ENCODE measurements at regions not wholly inside any gene's neighbourhood (a gene's known extent, or its start where the extent isn't known, plus 50 kb on each side); places are given as distances from the start of the nearest gene placed in this dataset.

DNA sequence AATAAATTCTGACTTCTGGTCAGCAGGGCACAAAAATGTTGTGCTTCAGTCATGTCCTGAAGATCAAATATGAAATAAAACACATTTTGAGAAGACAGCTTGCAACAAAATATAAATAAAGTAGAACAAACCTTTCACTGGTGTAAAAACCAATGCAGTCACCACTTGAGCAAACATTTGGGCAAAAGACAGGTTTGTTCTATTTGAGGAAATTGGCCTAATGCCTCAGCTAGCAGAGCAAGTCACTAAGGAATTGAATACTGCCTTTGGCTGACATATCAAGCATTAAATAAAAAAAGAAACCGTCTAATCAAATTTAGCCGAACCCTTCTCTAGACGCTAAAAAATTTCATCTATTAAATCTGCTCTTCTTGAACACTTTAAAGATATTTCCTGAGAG, 475.4 kb upstream of the CNTN3 start:
- H3K4me3 ChIP-seq: no peak overlapping the region
- H3K27me3 ChIP-seq: no peaks in the 10 kb centered on the region
- H3K9me3 ChIP-seq: no peaks in the 10 kb centered on the region
- no peaks in the 10 kb centered on the region for H3K4me1 ChIP-seq
- no peak overlapping the region for H3K27ac ChIP-seq
- TF ChIP-seq, protein P1, sequence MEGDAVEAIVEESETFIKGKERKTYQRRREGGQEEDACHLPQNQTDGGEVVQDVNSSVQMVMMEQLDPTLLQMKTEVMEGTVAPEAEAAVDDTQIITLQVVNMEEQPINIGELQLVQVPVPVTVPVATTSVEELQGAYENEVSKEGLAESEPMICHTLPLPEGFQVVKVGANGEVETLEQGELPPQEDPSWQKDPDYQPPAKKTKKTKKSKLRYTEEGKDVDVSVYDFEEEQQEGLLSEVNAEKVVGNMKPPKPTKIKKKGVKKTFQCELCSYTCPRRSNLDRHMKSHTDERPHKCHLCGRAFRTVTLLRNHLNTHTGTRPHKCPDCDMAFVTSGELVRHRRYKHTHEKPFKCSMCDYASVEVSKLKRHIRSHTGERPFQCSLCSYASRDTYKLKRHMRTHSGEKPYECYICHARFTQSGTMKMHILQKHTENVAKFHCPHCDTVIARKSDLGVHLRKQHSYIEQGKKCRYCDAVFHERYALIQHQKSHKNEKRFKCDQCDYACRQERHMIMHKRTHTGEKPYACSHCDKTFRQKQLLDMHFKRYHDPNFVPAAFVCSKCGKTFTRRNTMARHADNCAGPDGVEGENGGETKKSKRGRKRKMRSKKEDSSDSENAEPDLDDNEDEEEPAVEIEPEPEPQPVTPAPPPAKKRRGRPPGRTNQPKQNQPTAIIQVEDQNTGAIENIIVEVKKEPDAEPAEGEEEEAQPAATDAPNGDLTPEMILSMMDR (IDR thresholded peaks at IDR 0.05): no peak
- no peak for DNase-seq (ENCODE audit: low spot score)
- H3K36me3 ChIP-seq: no peaks in the 10 kb centered on the region

DNA sequence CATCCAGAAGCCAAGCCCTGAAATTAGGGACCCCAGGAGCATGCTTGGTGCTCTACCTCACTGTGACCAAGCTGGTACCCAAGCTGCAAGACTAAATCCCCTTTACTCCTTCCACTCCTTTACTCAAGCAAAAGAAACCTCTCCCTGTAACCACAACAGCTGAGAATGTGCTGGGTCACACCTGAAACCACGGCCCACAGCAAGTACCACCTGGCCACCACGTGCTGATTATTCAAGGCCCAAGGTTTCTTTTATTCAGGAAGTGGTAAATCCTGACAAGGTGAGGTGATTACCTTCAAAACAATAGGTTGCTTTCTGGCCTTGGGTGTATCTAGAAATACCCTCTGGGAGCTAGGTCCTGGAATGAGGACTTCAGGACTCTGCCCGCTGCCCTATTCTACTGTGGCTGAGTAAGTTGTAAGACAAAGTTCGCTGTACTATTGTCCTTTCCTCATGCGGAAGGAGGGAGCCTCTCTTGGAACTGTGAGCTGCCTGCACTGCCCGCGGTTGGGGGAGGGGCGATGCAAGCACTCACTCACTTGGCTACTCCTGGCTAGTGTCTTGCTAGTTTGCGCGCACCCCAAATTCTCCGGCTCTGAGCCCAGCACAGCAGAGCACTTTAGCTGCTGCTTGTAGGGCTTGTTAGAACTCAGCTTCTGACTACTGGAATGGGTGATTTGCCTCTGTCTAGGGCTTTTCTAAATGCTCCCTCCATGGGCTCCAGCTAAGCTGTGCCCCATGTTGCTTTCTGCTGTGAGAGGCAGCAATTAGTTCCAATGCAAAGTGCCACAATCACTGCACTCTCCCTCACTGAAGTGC, 487.1 kb upstream of the CNTN3 start:
- Histone ChIP-seq H3K36me3 (no peaks in the 10 kb centered on the region), H3K27ac (no peak overlapping the region), H3K9me3 (peaks cover 0 to 12% of the 10 kb centered on the region in 2 donors), H3K27me3 (no peaks in the 10 kb centered on the region), H3K4me1 (no peaks in the 10 kb centered on the region), H3K4me3 (no peak overlapping the region)
- no peak for DNase-seq (ENCODE audit: low spot score)
- TF ChIP-seq, protein P1 (IDR thresholded peaks at IDR 0.05): no peak

DNA sequence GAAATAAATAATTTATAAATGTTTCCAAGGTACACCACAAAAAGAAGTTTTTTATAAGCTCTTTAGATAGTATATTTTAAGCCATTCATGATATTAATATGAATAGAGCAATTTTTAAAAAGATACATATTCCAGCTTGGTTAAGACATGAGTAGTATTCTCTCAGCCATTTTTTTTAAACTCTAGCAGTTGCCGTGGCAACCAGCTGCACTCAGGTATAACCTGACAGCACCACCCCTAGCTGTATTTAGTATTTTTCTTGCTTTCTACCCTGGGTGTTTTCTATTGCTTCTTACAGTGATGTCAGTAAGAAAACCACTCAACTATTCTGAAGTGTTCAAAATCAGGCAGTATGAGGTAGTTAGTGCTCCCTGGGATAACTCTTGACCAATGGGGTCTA, 496.3 kb upstream of the CNTN3 start:
- Histone ChIP-seq H3K4me1 (no peaks in the 10 kb centered on the region), H3K27me3 (no peaks in the 10 kb centered on the region), H3K27ac (no peak overlapping the region), H3K9me3 (no peaks in the 10 kb centered on the region), H3K36me3 (no peaks in the 10 kb centered on the region), H3K4me3 (no peak overlapping the region)
- TF ChIP-seq, protein P1 (IDR thresholded peaks at IDR 0.05): no peak
- no peak for DNase-seq (ENCODE audit: low spot score)

DNA sequence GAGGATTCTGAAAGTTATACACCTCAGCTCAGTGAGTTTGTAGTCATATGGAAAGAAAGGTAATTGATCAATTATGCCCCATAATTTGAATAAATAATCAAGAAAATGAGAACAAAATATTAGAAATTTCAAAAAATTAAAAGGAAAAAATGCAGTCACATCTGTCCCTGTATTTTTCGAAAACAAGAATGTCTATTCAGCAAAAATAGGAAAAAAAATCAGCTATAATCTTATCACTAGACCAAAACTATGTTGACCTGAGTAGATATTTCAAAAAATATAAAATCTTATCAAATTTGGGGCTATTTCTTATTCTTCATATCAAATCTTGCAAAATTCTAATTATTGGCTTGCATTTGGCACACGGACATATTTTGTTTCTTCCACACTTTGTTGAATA, 501.2 kb upstream of the CNTN3 start:
- H3K27ac ChIP-seq: no peak overlapping the region

DNA sequence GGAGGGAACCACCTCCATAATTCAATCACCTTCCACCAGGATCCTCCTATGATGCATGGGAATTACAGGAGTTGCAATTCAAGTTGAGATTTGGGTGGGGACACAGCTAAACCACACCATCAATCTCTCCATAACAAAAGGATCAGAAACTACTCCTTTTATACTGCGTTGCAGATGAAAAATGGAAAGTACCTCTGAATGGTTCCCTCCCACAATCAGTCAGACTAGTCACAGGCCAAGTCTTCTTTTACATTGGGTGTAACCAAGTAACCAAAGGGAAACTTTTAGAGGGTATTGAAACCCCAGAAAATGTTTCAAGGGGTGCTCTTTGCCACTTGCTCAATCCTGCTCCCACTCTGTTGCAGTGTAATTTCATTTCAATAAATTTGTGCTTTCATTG, 504.3 kb upstream of the CNTN3 start:
- H3K9me3 ChIP-seq: no peaks in the 10 kb centered on the region

More for the DNA sequence above, 501.2 kb upstream of the CNTN3 start:
- Histone ChIP-seq H3K4me1 (no peaks in the 10 kb centered on the region), H3K4me3 (no peak overlapping the region), H3K9me3 (no peaks in the 10 kb centered on the region), H3K36me3 (no peaks in the 10 kb centered on the region), H3K27me3 (no peaks in the 10 kb centered on the region)
- TF ChIP-seq, protein P1 (IDR thresholded peaks at IDR 0.05): no peak
- no peak for DNase-seq (ENCODE audit: low spot score)

More for the DNA sequence above, 504.3 kb upstream of the CNTN3 start:
- Histone ChIP-seq H3K36me3 (no peaks in the 10 kb centered on the region), H3K27me3 (no peaks in the 10 kb centered on the region), H3K4me1 (no peaks in the 10 kb centered on the region), H3K4me3 (no peak overlapping the region), H3K27ac (no peak overlapping the region)
- DNase-seq (ENCODE audit: low spot score): no peak
- TF ChIP-seq, protein P1 (IDR thresholded peaks at IDR 0.05): no peak

All from right atrium auricular region (tissue), 2 donors.